ENCODE measurements at regions not wholly inside any gene's neighbourhood (a gene's known extent, or its start where the extent isn't known, plus 50 kb on each side); places are given as distances from the start of the nearest gene placed in this dataset.

DNA sequence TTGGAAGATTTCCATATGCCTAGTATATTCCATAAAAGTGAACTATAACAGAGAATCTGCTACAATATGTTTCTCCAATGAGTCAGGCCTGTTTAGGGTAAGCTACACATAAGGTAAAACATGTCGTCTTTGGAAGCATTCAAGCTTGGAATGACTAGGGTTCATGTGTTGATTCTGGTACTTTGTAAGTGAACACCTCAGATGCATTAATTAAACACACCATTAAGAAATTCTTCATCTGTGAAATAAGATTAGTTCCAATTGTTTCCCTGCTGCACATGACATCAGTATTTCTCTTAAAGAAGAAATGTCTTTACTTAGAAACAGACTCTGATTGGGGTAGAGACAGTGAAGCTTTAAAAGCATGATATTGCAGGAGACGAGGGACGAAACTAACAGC lies 461.1 kb upstream of the NXPH2 start:
- no peak for DNase-seq

DNA sequence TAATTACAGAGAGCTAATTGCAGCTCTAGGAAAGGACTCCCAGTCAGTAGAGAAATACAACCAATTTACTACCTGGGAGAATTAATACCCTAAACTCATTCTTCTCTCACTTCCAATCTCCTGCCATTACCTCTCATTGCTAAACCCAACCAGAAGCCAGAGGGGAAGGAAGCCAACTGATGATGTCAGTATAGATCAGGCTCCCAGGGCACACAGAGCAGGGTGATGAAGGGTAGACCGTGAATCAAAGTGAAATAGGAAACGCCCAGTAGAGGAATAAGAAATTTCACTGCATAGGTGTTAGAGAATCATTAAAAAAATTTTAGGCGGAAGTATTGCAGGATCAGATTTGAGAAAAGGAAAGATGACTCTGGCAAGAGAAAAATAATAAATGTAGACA lies 456.8 kb upstream of the NXPH2 start:
- DNase-seq: no peak

DNA sequence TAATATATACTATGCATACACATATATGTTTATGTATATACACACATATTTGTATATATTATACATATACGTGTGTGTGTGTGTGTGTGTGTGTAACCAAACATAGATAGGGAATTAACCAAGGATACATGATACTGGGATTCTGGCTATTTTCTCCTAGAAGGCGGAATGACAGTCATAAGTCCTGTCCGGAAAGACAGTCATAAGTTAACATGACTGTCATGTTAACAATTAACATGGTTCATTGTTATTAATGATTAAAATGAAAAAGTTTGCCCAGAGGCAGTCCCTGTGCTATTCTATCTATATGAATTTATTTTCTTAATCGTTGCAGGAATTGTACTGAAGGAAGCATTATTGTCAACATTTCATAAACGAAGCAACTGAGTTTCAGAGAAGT lies 450.7 kb upstream of the NXPH2 start:
- no peak for DNase-seq

DNA sequence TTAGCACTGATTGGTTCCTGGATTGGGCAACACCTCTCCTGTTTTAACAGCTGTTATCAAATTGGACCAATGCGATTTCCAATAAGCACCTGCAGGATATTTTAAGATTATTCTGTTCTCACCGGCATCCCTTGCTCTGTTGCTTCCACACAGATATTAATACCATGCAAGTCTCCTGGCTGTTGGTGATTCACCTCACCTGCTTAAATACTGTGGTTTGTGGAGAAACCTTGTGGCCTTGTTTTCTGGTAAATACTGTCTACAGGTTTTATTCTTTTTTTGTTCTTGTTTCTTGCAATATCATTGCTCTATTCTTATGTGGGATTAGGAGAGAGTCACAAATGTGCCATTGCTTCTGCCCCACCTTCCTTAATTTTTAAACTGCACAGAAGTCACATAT lies 448.1 kb upstream of the NXPH2 start:
- no peak for DNase-seq

DNA sequence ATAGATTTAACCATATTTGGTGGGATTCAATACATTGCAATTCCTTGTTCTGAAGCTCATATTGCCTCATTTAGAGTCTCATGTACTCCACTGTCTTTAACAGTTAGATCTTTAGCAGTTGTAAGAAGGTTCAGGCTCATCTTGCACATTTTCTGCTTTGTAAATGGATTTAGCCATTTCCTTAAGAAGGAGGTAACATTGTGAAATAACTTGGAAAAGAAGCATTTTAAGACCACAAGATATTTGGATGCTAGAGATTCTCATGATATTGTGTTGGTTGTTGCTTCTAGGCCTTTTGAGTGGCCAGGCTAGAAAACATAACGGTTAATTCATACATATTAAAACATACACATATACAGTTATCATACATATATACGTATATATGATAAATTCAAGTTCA lies 445.8 kb upstream of the NXPH2 start:
- DNase-seq: no peak

DNA sequence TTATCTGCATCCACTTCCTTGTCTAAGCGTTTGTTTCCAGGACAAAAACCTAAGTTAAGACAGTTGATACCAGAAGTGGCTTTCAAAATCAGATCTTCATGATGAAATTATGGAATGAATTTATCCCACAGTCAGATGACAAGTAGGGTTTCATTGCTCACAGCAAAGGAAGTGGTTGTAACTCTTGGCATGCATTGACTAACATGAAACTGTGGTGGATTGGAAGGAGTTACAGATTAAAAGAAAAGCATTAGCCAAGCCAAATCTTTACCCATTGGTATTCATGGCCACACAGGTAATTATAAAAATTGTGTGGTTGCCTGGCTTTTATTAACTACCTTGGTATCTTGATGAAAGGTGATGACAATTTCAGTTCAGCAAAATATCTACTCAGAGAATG lies 438.0 kb upstream of the NXPH2 start:
- DNase-seq: no peak

DNA sequence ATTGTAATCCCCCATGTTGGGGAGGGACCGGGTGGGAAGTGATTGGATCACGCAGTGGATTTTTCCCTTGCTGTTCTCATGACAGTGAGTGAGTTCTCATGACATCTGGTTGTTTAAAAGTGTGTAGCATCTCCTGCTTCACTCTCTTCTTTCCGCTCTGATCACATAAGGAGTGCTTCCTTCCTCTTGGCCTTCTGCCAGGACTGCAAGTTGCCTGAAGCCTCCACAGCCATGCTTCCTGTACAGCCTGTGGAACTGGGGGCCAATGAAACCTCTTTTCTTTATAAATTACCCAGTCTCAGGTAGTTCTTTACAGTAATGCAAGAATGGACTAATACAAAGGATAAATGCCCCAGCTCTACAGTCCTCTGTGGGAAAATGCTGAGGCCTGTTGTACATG lies 437.5 kb upstream of the NXPH2 start:
- no peak for DNase-seq

DNA sequence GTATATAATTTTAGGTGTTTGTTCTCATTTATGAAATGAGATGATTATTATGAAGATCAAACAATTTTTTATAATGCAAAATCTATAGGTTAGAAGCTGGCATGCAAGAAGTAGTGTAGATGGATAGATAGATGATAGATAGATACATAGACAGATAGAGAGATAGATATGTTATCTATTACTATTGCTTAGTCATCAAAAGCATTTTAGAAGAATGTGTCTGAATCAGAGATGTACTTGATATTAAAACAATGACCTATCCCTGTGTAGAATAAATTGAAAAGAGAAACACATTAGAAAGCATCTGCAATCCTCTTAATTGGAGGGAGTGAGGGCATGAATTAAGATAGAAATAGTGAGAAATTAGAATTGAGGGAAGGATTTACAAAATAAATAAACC lies 436.2 kb upstream of the NXPH2 start:
- DNase-seq: no peak

DNA sequence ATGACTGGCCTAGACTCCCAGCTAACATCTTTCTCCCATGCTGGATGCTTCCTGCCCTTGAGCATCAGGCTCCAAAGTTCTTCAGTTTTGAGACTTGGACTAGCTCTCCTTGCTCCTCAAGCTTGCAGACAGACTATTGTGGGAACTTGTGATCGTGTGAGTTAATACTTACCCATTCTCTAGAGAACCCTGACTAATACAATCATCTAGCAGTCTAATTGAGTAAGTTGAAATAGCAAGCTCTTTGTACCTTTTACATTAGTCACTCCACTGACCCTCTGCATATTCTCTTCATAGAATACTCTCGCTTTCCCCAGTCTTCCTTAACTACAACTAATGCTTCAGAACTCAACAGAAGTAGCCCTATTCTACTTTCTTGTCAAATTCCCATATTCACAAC lies 434.6 kb upstream of the NXPH2 start:
- DNase-seq: no peak

DNA sequence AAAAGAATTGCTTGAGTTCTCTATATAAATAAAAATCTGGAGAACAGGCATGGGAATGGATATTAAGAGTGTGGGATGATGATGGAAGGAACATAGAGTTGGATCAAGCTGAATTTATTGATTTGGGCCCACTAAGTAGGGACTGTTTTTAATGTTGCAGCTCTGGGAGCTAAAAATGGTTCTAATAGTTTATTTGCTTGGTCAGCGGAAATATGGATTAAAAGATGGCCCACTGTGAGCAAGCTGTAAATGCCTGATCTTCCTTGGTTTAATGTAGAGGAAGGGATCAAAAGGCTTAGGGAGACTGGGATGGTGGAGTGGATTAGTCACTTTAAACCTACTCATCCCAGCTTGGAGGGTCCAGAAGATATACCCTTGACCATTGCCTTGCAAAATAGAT lies 429.4 kb upstream of the NXPH2 start:
- no peak for DNase-seq

DNA sequence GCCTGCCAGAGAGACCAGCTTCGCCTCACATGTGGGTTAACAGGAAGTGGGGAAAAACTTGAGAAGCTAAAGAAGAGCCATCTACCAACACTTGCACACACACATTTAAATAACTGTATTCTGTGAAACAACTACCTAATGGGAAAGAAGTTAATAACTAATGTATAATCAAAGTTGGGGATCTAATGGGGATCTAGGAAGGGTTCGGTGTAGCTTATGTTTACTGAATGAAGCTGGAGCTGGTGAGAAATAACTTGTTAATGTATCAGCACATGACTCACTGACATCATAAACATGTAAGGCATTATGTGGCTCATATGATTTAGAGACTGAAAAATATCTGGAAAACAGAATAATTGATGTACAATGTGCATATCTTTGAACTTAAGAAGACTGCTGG lies 421.3 kb upstream of the NXPH2 start:
- no peak for DNase-seq

DNA sequence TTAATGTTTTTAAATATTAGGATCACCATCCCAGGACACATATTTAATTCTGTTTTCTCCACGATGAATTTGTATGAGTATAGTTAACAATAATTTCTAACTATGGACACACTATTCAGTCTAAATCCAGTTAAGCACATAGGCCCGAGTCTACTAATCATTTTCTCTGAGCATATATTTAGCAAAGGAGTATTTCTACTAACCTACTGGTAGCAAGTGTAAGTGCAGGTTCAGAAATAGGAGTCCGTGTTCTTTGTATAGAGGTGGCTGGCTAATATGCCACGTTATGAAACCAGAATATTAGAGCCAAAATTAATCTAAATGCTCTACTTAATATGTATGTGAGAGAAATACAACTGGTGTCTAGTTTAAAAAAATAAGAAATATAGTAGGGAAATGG lies 416.6 kb upstream of the NXPH2 start:
- no peak for DNase-seq

DNA sequence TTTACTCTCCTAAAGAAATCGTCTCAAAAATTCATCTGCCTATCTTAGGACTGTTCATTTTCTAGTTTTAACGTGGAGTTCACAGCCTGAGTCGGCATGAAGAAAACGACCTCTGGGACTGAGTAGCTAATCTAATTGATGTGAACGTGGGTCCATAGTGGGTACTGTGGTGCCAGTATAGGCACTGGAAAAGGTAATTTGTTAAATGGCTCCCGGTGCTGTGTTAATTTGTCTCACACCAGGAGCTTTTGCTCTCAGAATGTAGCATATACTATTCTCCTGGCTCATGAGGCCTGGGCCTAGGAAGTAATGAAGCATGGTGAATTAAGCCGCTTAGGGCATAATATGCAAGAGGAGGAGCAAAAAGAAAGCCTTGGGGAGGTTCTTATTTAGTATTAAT lies 414.4 kb upstream of the NXPH2 start:
- DNase-seq: no peak

DNA sequence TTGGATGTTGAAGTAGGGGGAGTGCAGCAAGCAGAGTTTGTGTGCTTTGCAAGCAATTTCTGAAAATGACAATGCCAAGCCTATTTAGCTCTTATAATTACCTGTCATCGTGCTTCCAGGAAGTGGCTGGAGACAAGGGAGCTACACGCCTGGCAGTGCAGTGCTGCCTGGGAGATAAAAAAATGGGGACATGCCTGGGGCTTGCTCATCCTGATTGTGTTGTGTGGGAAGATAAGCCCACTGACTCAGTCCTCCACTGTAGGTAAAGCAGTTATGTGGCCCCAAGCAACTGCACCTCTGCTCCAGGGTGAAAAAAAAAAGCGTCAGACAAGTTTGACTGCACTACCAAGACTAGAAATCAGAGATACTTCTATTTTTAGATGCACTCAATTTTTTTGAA lies 396.9 kb upstream of the NXPH2 start:
- DNase-seq: no peak

DNA sequence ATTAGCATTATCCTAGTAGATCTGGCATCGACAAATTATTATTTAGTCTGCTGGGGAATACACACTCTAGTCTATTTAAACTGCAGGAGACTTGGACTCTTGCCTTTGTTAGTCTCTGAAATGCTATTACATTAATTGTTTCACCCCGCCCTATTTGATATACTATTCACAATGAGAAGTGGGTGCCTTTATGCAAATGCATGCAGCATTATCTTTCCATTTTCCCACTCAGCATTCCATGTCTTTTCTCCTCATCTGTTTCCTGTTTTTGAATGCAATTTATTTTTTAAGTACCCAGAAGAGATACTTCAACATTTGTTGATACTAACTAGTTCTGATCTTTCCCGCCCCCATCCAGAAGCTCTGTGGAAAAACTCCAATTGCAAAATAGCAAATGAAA lies 395.3 kb upstream of the NXPH2 start:
- DNase-seq: no peak

DNA sequence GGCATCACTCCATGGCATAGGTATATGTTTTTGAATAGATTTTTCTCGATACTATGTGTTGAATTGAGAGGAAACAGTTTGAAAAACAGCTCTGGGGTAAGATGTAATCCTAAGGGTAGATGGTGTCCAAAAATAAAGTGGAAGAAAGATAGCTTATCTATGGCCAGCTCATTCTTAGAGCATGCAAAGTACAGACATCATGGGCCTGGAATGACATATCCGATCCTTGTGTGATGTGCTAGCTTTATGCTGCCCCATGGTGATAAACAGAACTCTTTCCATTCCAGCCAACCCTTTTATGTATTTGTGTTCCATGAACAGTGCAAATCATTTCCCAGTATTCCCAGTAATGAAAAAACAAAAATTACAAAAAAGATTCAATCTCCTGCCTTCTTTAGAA lies 390.2 kb upstream of the NXPH2 start:
- no peak for DNase-seq

DNA sequence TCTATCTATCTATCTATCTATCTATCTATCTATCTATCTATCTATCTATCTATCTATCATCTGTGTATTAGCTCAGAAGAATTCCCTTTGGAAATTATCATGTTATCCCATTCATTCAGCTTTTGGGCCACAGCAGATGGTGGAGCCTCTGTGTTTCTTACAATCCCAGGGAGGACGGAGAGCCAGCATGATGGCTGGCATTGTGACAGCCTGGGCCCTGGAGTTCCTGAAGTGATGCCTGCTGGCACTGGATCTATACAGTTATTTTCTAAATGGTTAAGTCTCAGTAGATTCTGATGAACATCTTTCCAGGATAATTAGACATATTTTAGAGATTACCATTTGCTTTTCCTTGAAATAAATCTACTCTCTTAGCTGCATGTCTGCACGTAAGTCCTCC lies 385.4 kb upstream of the NXPH2 start:
- DNase-seq: no peak

DNA sequence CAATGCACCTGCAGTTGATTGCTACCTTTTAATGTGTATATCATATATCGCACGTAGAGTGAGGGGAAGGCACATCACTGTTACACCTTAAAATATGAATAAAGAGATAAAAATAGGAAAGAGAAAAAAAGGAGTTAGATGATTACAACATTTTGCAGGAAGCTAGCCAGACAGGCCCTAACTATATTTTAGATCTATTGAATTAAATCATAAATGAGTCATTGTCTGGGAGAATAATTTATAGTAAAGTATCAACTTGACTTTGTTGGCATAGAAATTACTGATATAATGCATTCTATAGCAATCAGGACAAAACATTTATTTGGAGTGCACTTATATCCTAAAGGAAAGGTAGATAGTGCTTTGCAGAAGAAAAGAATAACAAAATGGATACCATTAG lies 384.9 kb upstream of the NXPH2 start:
- DNase-seq: no peak

DNA sequence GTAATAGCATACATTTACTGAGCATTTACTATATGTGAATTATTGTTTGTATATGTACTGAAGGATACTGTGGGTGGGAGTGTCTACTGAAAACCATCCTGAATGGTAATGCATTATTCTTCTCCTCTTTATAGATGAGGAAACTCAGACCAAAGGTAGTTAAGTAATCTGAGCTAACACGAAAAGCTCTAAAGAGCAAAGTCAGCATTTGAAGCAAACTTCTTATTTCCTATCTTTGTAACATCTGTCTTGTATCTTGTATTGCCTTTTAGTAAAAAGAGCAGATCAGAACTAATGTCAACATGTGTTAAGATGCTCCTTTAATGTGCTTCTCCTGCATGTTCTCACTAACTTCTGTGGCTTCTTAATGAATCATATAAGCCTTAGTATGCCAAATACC lies 382.8 kb upstream of the NXPH2 start:
- no peak for DNase-seq

DNA sequence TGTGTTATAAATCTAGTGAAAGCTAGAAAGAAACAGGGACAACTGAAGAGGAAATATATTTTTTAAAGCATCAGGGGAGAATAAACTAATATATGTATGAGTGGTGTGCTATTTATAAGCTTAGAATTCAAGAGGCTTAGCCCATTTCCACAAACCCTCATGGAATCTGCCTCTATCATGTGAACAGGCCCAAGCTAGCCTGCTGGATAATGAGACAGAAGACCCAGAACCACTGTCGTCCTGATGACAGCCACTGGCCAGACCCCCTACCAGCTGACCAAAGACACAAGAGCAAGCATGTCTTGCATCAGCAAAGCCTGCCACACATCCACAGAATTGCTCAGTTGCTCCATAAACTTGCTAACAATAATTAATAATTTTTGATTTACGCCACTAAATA lies 382.3 kb upstream of the NXPH2 start:
- DNase-seq: no peak

DNA sequence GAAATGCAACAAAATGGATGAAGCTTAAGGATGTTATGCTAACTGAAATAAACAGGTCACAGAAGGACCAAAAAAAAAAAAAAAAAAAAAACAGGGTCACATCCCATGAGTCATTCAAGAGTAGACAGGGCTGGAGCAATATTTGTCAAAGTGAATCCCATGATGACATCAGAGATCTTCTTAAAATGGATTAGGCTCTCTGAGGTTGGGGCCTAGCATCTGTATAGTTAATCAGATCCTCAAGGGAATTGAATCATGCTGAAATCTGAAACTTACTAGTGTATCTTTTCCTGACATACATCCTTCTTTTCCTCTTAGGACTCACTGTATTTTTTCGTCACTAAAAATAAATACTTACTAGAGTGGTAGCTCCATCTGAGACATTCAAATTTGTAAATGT lies 380.6 kb upstream of the NXPH2 start:
- DNase-seq: no peak

DNA sequence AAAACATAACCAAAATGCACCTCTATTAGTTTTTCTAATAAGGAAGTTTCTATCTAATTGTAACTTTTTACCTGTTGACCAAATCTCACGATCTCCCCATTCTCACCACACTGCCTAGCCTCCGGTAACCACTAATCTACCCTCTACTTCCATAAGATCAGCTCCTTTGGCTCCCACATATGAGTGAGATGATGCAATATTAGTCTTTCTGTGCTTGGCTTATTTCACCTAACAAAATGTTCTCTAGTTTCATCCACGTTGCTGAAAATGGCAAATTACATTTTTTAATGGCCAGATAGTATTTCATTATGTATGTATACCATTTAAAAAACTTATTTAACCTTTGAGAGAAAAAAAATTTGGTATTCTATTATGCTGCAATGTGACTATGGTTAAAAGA lies 379.0 kb upstream of the NXPH2 start:
- no peak for DNase-seq

DNA sequence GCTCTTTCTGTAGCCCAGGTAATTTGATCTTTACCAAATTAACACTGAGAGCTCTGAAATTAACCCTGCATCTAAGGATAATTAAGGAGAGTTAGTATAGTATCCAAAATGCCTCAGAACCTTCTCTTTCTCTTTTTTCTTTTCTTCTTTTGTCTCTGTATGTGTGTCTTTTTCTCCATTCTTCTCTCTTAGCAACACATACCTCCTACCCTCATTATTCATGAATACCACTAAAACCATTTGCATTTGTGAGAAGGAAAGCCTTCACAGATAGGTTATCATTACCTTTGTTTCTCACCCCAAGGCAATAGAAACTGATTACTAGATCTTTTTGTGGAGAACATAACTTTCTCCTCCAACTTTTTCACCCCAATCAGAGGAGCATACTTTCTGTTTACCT lies 376.5 kb upstream of the NXPH2 start:
- DNase-seq: no peak

DNA sequence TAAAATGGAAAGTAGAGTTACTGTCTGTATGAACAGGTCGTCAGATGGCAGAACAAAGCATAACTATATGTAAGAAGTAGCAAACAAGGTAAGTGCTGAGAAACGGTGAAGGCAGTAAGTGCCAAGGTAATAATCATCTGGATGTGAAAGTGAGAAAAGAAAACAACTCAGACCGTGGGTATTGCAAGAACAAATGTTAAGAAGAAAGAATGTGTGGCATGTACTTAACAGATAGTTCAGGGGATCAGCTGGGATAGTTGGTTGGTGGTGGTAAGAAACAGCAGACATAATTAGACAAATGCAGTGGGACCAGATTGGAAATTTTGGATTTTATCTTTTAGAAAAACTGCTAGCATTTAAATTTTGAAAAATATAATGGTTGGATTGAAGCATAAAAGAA lies 375.8 kb upstream of the NXPH2 start:
- no peak for DNase-seq

DNA sequence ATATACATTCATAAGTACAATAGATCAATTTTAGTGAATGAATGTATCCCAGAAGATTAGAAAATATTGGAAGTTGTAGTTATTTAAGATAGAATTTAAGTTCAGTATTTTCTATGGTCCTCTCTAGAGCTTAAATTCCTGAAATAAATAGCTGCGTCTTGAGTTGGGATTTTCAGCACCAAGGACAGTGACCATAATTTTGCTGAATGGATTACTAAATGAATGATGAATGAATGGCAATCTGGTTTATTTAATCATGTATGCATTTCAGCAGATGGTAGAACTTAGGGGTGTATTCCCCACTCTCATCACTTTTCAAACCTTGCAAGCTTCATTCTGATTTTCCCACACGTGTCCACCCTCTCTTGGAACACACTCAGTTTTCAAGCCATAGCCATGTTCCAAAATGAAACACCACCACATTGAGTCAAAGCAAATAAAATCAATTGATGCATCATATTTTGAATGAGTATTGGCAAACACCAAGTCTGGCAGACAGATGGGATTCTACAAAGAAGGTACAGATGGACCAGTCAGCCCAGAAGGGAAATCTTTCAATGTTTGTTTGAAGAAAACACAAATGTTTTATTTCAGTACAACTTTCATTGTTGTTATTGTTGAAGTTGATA lies 362.2 kb upstream of the NXPH2 start:
- DNase-seq: no peak

DNA sequence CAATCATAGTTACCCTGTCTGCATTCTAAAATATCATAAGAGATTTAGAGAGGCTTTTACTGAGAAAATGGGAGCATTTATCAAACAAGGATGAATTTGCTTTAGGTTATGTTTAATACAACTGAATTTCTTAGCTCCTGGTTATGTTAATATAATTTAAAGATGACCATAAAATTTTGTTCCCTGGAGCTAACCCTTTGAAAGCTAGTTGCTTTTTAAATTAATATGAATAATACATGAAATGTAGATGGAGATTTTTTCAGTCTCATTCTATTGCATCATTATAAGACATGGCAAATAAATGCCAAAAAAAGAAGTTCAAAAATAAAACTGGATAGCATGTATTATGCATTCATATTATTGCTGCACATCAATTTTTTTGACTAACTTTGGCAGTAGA lies 344.1 kb upstream of the NXPH2 start:
- DNase-seq: no peak

All from DMS 273 treated with DMSO at 0.1 percent for 48 hours (cell line).